K562 (cell line): ENCODE measurements at regions not wholly inside any gene's neighbourhood (a gene's known extent, or its start where the extent isn't known, plus 50 kb on each side); places are given as distances from the start of the nearest gene placed in this dataset.

ENCODE experiments used
- ATAC-seq: fragments of 200-7000 bp; cut with Tn5 transposase; 3 replicates; pipeline ENCODE4 v1.9.1; 2020; ENCODE audit warnings: moderate library complexity
- BruUV-seq: library from RNA; stranded (reverse); fragments of 400-500 nt; replicated peaks from 2 replicates; lab custom pipeline; 2021; lab: Mats Ljungman, UMichigan
- CTCF ChIA-PET: fragments of 300-600 bp; formaldehyde crosslinking; extraction: SDS; loops from one replicate; lab custom pipeline; 2021; ENCODE audit warnings: low intra/inter-chr PET ratio; lab: Yijun Ruan, JAX
- POLR2A ChIA-PET: fragments of 300-600, 350-650 bp; sonication (Branson Sonifier 250); formaldehyde crosslinking; extraction: SDS; loops from one replicate; lab custom pipeline; 2021; ENCODE audit warnings: antibody characterized with exemption, inconsistent platforms; lab: Yijun Ruan, JAX
- DNase-seq, 4 experiments: peaks; one replicate each; pipeline versions ENCODE4 v3.0.0 to v3.0.0-alpha.2; 2011 to 2018; ENCODE audit warnings: low spot score in 3 of 4, mixed read lengths in 3 of 4; ENCODE audit errors: extremely low read depth in 1 of 4
- FAIRE-seq: peaks from 2 replicates; lab custom pipeline; 2011; peaks lifted over from hg19 to GRCh38; lab: Jason Lieb, UNC
- H2AFZ ChIP-seq: 2 replicates; pipeline ENCODE4 v1.6.0; 2011; ENCODE audit warnings: low read depth, low read length, control low read depth, inconsistent platforms
- H3K27ac ChIP-seq: fragments of 200-600 bp; 3 replicates; pipeline ENCODE4 v1.8.0; 2011; ENCODE audit warnings: low read depth, mild to moderate bottlenecking, control low read depth, inconsistent platforms, low read length, moderate library complexity, mixed read lengths; ENCODE audit errors: extremely low read depth
- H3K27me3 ChIP-seq, 2 experiments: fragments of 300-600 bp in 1 of 2; 2 replicates in 1 of 2; 3 replicates in 1 of 2; pipeline versions ENCODE4 v1.6.0 to v1.8.0; 2011; ENCODE audit warnings: inconsistent platforms in 2 of 2, low read length in 2 of 2, mild to moderate bottlenecking in 1 of 2, mixed read lengths in 1 of 2, moderate library complexity in 1 of 2; ENCODE audit not compliant: control insufficient read depth in 2 of 2, insufficient read depth in 2 of 2
- H3K36me3 ChIP-seq: fragments of 300-600 bp; 3 replicates; pipeline ENCODE4 v1.8.0; 2011; ENCODE audit warnings: mild to moderate bottlenecking, low read length, inconsistent platforms; ENCODE audit not compliant: control insufficient read depth, insufficient read depth
- H3K4me1 ChIP-seq, 2 experiments: fragments of 200-600 bp in 1 of 2; replicated peaks in 1 of 2; 2 replicates in 1 of 2; 3 replicates in 1 of 2; pipeline versions ENCODE4 v1.5.1 to v1.8.0; 2011; ENCODE audit warnings: inconsistent platforms in 2 of 2, low read length in 2 of 2, mild to moderate bottlenecking in 1 of 2, mixed read lengths in 1 of 2, moderate library complexity in 1 of 2; ENCODE audit not compliant: control insufficient read depth in 2 of 2, insufficient read depth in 2 of 2
- H3K4me2 ChIP-seq: 2 replicates; pipeline ENCODE4 v1.6.1; 2011; ENCODE audit warnings: low read length, control low read depth, inconsistent platforms, mixed read lengths; ENCODE audit not compliant: insufficient read depth
- H3K4me3 ChIP-seq: fragments of 200-600 bp; sonication (generic), shearing (Covaris generic); 2 replicates; pipeline ENCODE4 v1.5.1; 2016; ENCODE audit warnings: control low read depth, inconsistent platforms
- H3K79me2 ChIP-seq: fragments of 200-600 bp; 3 replicates; pipeline ENCODE4 v1.8.0; 2011; ENCODE audit warnings: low read length, inconsistent platforms; ENCODE audit not compliant: control insufficient read depth, insufficient read depth
- H3K9ac ChIP-seq, 2 experiments: 2 replicates each; pipeline versions ENCODE4 v1.6.0 to v1.6.1; 2011; ENCODE audit warnings: low read depth in 2 of 2, low read length in 2 of 2, control low read depth in 1 of 2, inconsistent platforms in 1 of 2, mild to moderate bottlenecking in 1 of 2, mixed read lengths in 1 of 2; ENCODE audit not compliant: insufficient read depth in 1 of 2
- H3K9me1 ChIP-seq: one replicate; pipeline ENCODE4 v1.6.0; 2011; ENCODE audit warnings: inconsistent platforms, mild to moderate bottlenecking, low read length, moderate library complexity; ENCODE audit not compliant: control insufficient read depth, insufficient read depth
- H3K9me3 ChIP-seq: replicated peaks from 2 replicates; pipeline ENCODE4 v1.5.1; 2011; ENCODE audit warnings: low read depth, low read length, inconsistent platforms; ENCODE audit not compliant: control insufficient read depth, insufficient read depth
- H4K20me1 ChIP-seq: replicated peaks from 2 replicates; pipeline ENCODE4 v1.6.1; 2011; ENCODE audit warnings: low read length, inconsistent platforms, mixed read lengths; ENCODE audit not compliant: control insufficient read depth, insufficient read depth
- MED1 ChIP-seq: sonication (generic); formaldehyde crosslinking; IDR thresholded peaks from 2 replicates; pipeline ENCODE4 v1.8.1; 2023; ENCODE audit warnings: missing genetic modification reagents, borderline replicate concordance
- SRSF7 ChIP-seq: fragments of 200-400 bp; formaldehyde crosslinking; optimal IDR thresholded peaks from 2 replicates; pipeline ENCODE3; 2017; ENCODE audit warnings: mild to moderate bottlenecking, low read depth, low read length
- SRSF9 ChIP-seq: fragments of 200-400 bp; formaldehyde crosslinking; IDR thresholded peaks from 2 replicates; pipeline ENCODE4 v1.6.1; 2017; ENCODE audit warnings: low read depth, low read length, borderline replicate concordance
- TBP ChIP-seq: optimal IDR thresholded peaks from 2 replicates; pipeline ENCODE3; 2011; ENCODE audit warnings: low read depth, low read length, improper control_type of control experiment
- TGIF2 ChIP-seq: sonication (generic); formaldehyde crosslinking; IDR thresholded peaks from 2 replicates; pipeline ENCODE4 v1.8.1; 2022; ENCODE audit warnings: mild to moderate bottlenecking, missing genetic modification reagents, moderate library complexity
- WGBS: fragments of 100-300 bp; shearing (Covaris generic); methylation state at CpG from one replicate; pipeline ENCODE4 v1.1.6; 2016; ENCODE audit warnings: low coverage, mixed read lengths; ENCODE audit not compliant: insufficient coverage; ENCODE audit errors: missing lambda C conversion rate; 5-methylcytosine and 5-hydroxymethylcytosine counted together
- in situ Hi-C: fragments of 300-500 bp; cut with MboI; formaldehyde crosslinking; loops from 4 replicates; pipeline ENCODE4 v1.15.0; 2018; ENCODE audit warnings: inconsistent platforms, mixed read lengths
- intact Hi-C: fragments of 100-400 bp; cut with micrococcal nuclease; formaldehyde crosslinking; loops from 2 replicates; pipeline ENCODE4 v1.14.2; 2022
- TF ChIP-seq, protein P1 (sequence below): fragments of 450-650 bp; IDR thresholded peaks from 2 replicates; pipeline ENCODE4 v1.6.1; 2017; ENCODE audit warnings: antibody characterized with exemption, mild to moderate bottlenecking
- TF ChIP-seq, protein P2 (sequence below): fragments of 450-650 bp; IDR thresholded peaks from 2 replicates; pipeline ENCODE4 v1.6.1; 2018; ENCODE audit warnings: mild to moderate bottlenecking, low read depth; ENCODE audit not compliant: partially characterized antibody
- TF ChIP-seq, protein P3 (sequence below): IDR thresholded peaks from 3 replicates; pipeline ENCODE4 v1.6.1; 2011; ENCODE audit warnings: borderline replicate concordance, mild to moderate bottlenecking; ENCODE audit not compliant: insufficient read length, insufficient read depth

DNA sequence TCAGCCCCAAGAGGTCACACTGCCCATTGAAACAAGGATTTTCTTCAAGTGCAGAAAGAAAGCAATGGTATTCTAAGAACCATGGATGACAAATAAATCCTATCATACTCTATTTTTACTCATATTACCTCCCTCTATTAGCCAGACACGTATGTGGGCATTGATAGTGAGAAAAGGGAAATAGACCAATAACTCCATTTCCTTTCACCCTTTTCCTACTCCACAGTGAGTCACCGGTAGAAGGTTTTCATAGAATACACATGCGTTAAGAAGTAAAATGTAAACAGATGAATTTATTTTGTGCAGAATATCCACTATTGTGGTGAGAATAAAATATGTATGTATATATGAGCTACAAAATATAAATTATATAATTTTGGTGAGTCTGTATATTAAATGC, 568.9 kb upstream of the ADGRL4 start:
- H3K9me3 ChIP-seq, result 0 out of 2 replicates have a peak, but pooled peaks cover 2% of the 10 kb centered on the region
- no peak overlapping the region for H2AFZ ChIP-seq
- in situ Hi-C loops (no loop called here), intact Hi-C loops (no loop called here)
- H3K27ac ChIP-seq, result no peak overlapping the region
- TF ChIP-seq TGIF2 (CRISPR knock-in tag) (no peak), MED1 (CRISPR knock-in tag) (no peak), SRSF9 (no peak), TBP (no peak), SRSF7 (no peak)
- TF ChIP-seq, protein P1, sequence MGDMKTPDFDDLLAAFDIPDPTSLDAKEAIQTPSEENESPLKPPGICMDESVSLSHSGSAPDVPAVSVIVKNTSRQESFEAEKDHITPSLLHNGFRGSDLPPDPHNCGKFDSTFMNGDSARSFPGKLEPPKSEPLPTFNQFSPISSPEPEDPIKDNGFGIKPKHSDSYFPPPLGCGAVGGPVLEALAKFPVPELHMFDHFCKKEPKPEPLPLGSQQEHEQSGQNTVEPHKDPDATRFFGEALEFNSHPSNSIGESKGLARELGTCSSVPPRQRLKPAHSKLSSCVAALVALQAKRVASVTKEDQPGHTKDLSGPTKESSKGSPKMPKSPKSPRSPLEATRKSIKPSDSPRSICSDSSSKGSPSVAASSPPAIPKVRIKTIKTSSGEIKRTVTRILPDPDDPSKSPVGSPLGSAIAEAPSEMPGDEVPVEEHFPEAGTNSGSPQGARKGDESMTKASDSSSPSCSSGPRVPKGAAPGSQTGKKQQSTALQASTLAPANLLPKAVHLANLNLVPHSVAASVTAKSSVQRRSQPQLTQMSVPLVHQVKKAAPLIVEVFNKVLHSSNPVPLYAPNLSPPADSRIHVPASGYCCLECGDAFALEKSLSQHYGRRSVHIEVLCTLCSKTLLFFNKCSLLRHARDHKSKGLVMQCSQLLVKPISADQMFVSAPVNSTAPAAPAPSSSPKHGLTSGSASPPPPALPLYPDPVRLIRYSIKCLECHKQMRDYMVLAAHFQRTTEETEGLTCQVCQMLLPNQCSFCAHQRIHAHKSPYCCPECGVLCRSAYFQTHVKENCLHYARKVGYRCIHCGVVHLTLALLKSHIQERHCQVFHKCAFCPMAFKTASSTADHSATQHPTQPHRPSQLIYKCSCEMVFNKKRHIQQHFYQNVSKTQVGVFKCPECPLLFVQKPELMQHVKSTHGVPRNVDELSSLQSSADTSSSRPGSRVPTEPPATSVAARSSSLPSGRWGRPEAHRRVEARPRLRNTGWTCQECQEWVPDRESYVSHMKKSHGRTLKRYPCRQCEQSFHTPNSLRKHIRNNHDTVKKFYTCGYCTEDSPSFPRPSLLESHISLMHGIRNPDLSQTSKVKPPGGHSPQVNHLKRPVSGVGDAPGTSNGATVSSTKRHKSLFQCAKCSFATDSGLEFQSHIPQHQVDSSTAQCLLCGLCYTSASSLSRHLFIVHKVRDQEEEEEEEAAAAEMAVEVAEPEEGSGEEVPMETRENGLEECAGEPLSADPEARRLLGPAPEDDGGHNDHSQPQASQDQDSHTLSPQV, result no peak
- TF ChIP-seq, protein P2, sequence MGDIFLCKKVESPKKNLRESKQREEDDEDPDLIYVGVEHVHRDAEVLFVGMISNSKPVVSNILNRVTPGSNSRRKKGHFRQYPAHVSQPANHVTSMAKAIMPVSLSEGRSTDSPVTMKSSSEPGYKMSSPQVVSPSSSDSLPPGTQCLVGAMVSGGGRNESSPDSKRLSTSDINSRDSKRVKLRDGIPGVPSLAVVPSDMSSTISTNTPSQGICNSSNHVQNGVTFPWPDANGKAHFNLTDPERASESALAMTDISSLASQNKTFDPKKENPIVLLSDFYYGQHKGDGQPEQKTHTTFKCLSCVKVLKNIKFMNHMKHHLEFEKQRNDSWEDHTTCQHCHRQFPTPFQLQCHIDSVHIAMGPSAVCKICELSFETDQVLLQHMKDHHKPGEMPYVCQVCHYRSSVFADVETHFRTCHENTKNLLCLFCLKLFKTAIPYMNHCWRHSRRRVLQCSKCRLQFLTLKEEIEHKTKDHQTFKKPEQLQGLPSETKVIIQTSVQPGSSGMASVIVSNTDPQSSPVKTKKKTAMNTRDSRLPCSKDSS, result no peak
- TF ChIP-seq, protein P3, sequence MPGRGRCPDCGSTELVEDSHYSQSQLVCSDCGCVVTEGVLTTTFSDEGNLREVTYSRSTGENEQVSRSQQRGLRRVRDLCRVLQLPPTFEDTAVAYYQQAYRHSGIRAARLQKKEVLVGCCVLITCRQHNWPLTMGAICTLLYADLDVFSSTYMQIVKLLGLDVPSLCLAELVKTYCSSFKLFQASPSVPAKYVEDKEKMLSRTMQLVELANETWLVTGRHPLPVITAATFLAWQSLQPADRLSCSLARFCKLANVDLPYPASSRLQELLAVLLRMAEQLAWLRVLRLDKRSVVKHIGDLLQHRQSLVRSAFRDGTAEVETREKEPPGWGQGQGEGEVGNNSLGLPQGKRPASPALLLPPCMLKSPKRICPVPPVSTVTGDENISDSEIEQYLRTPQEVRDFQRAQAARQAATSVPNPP, result no peak
- DNase-seq, result no peak
- H4K20me1 ChIP-seq, result no peaks in the 10 kb centered on the region
- no peaks in the 10 kb centered on the region for H3K4me1 ChIP-seq
- ChIA-PET POLR2A (no interaction called here), CTCF (no interaction called here)
- H3K79me2 ChIP-seq, result no peaks in the 10 kb centered on the region
- 6% methylated on average over 3 of the region's 3 CpGs for WGBS
- no peaks in the 10 kb centered on the region for H3K9me1 ChIP-seq
- no peak for FAIRE-seq
- H3K4me2 ChIP-seq, result no peak overlapping the region
- H3K36me3 ChIP-seq, result no peaks in the 10 kb centered on the region
- no peaks in the 10 kb centered on the region for H3K27me3 ChIP-seq
- BruUV-seq, result no TSS peak
- H3K9ac ChIP-seq, result no peak overlapping the region
- H3K4me3 ChIP-seq, result no peak overlapping the region
- ATAC-seq, result no peak
